SK-N-SH (cell line): ENCODE measurements at regions not wholly inside any gene's neighbourhood (a gene's known extent, or its start where the extent isn't known, plus 50 kb on each side); places are given as distances from the start of the nearest gene placed in this dataset.

Experiments used
- CTCF ChIA-PET: fragments of 300-600, 350-600 bp; formaldehyde crosslinking; extraction: SDS; loops from one replicate; lab custom pipeline; 2021; lab: Yijun Ruan, JAX
- POLR2A ChIA-PET: fragments of 350-600 bp; sonication (Branson Sonifier 250); formaldehyde crosslinking; extraction: SDS; loops from one replicate; lab custom pipeline; 2020; ENCODE audit warnings: antibody characterized with exemption, inconsistent platforms; lab: Yijun Ruan, JAX
- DNase-seq: peaks from one replicate; pipeline ENCODE4 v3.0.0; 2012
- H2AFZ ChIP-seq: fragments of 200-600 bp; sonication (generic); 2 replicates; pipeline ENCODE4 v1.8.1; 2016; ENCODE audit warnings: antibody characterized with exemption, mild to moderate bottlenecking, low read depth
- H3F3A ChIP-seq: fragments of 200-600 bp; sonication (generic); replicated peaks from 2 replicates; pipeline ENCODE3; 2016; ENCODE audit warnings: antibody characterized with exemption, mild to moderate bottlenecking; ENCODE audit not compliant: insufficient read depth
- H3K27ac ChIP-seq, 2 experiments: fragments of 200-500 bp in 1 of 2; fragments of 200-600 bp in 1 of 2; sonication (Bioruptor generic) in 1 of 2; sonication (generic), shearing (Covaris generic) in 1 of 2; 2 replicates each; pipeline versions ENCODE4 v1.5.1 to v1.6.1; 2014 to 2016; ENCODE audit warnings: low read depth in 2 of 2, inconsistent platforms in 1 of 2, low read length in 1 of 2, mild to moderate bottlenecking in 1 of 2, mixed read lengths in 1 of 2
- H3K27me3 ChIP-seq: fragments of 200-600 bp; sonication (generic), shearing (Covaris generic); 2 replicates; pipeline ENCODE4 v1.6.1; 2016; ENCODE audit warnings: mixed run types; ENCODE audit not compliant: insufficient read depth
- H3K36me3 ChIP-seq, 2 experiments: fragments of 200-500 bp in 1 of 2; fragments of 200-600 bp in 1 of 2; sonication (Bioruptor generic) in 1 of 2; sonication (generic) in 1 of 2; replicated peaks in 1 of 2; 2 replicates each; pipeline versions ENCODE3 to v1.5.1; 2014 to 2016; ENCODE audit warnings: low read length in 1 of 2, mild to moderate bottlenecking in 1 of 2; ENCODE audit not compliant: insufficient read depth in 2 of 2, control insufficient read depth in 1 of 2
- H3K4me1 ChIP-seq, 2 experiments: fragments of 200-500 bp in 1 of 2; fragments of 200-600 bp in 1 of 2; sonication (Bioruptor generic) in 1 of 2; sonication (generic), shearing (Covaris generic) in 1 of 2; 2 replicates each; pipeline versions ENCODE4 v1.5.1 to v1.6.1; 2014 to 2016; ENCODE audit warnings: low read depth in 1 of 2, low read length in 1 of 2, mixed run types in 1 of 2; ENCODE audit not compliant: insufficient read depth in 2 of 2, control insufficient read depth in 1 of 2
- H3K4me2 ChIP-seq: fragments of 200-600 bp; sonication (generic), shearing (Covaris generic); 2 replicates; pipeline ENCODE4 v1.6.1; 2017; ENCODE audit warnings: mixed run types
- H3K4me3 ChIP-seq, 2 experiments: fragments of 200-500 bp in 1 of 2; fragments of 200-600 bp in 1 of 2; sonication (Bioruptor generic) in 1 of 2; sonication (generic), shearing (Covaris generic) in 1 of 2; 2 replicates each; pipeline versions ENCODE4 v1.5.1 to v1.8.1; 2014 to 2016; ENCODE audit warnings: low read depth in 2 of 2, inconsistent platforms in 1 of 2, low read length in 1 of 2, mild to moderate bottlenecking in 1 of 2, mixed read lengths in 1 of 2, moderate library complexity in 1 of 2
- H3K79me2 ChIP-seq: fragments of 200-600 bp; sonication (generic); 2 replicates; pipeline ENCODE4 v1.8.1; 2017; ENCODE audit warnings: mild to moderate bottlenecking; ENCODE audit not compliant: insufficient read depth
- H3K9ac ChIP-seq: fragments of 200-600 bp; sonication (generic); 2 replicates; pipeline ENCODE4 v1.6.1; 2017; ENCODE audit warnings: mixed run types
- H3K9me2 ChIP-seq: fragments of 200-600 bp; sonication (generic); 2 replicates; pipeline ENCODE4 v1.6.1; 2017; ENCODE audit warnings: mixed run types
- H3K9me3 ChIP-seq: fragments of 200-600 bp; sonication (generic); 2 replicates; pipeline ENCODE4 v1.6.1; 2017; ENCODE audit warnings: mixed run types, mild to moderate bottlenecking, moderate library complexity
- H4K20me1 ChIP-seq: fragments of 200-600 bp; sonication (generic); 2 replicates; pipeline ENCODE4 v1.6.1; 2017; ENCODE audit warnings: mild to moderate bottlenecking, mixed run types; ENCODE audit not compliant: insufficient read depth
- CHD2 ChIP-seq: fragments of 150-350 bp; IDR thresholded peaks from 2 replicates; pipeline ENCODE4 v1.6.1; 2018; ENCODE audit warnings: low read length; ENCODE audit not compliant: partially characterized antibody
- ELF1 ChIP-seq: IDR thresholded peaks from 2 replicates; pipeline ENCODE4 v1.4.0; 2012
- EP300 ChIP-seq, 2 experiments: IDR thresholded peaks; 2 replicates each; pipeline versions ENCODE4 v1.4.0 to v1.6.1; 2012; ENCODE audit warnings: borderline replicate concordance in 1 of 2, low read depth in 1 of 2, low read length in 1 of 2
- FOXJ3 ChIP-seq: sonication (generic); formaldehyde crosslinking; IDR thresholded peaks from 2 replicates; pipeline ENCODE4 v1.5.1; 2020; ENCODE audit warnings: mild to moderate bottlenecking, missing genetic modification reagents
- NFIC ChIP-seq: IDR thresholded peaks from 2 replicates; pipeline ENCODE4 v1.4.0; 2012; ENCODE audit warnings: borderline replicate concordance
- NRF1 ChIP-seq: IDR thresholded peaks from 2 replicates; pipeline ENCODE4 v1.6.1; 2012; ENCODE audit warnings: low read depth, mild to moderate bottlenecking, low read length
- POLR2AphosphoS5 ChIP-seq: IDR thresholded peaks from 2 replicates; pipeline ENCODE4 v1.6.1; 2012; ENCODE audit warnings: low read depth, low read length
- REST ChIP-seq: IDR thresholded peaks from 2 replicates; pipeline ENCODE4 v1.6.1; 2012; ENCODE audit warnings: mild to moderate bottlenecking, low read depth, low read length, moderate library complexity
- RFX5 ChIP-seq: IDR thresholded peaks from 2 replicates; pipeline ENCODE4 v1.6.1; 2012; ENCODE audit warnings: mild to moderate bottlenecking, improper control_type of control experiment, low read length
- SIN3A ChIP-seq: IDR thresholded peaks from 2 replicates; pipeline ENCODE4 v1.6.1; 2012; ENCODE audit warnings: low read depth, mild to moderate bottlenecking, low read length, moderate library complexity, borderline replicate concordance
- SMC3 ChIP-seq: IDR thresholded peaks from 2 replicates; pipeline ENCODE4 v1.6.1; 2012; ENCODE audit warnings: low read depth, low read length, improper control_type of control experiment
- TAF1 ChIP-seq: IDR thresholded peaks from 2 replicates; pipeline ENCODE4 v1.6.1; 2012; ENCODE audit warnings: low read depth, mild to moderate bottlenecking, low read length, moderate library complexity, borderline replicate concordance
- TCF12 ChIP-seq: IDR thresholded peaks from 2 replicates; pipeline ENCODE4 v1.4.0; 2012
- TEAD4 ChIP-seq: IDR thresholded peaks from 2 replicates; pipeline ENCODE4 v1.4.0; 2012; ENCODE audit warnings: mild to moderate bottlenecking, borderline replicate concordance; ENCODE audit not compliant: insufficient read depth
- WGBS: methylation state at CpG from one replicate; pipeline ENCODE4 v1.1.6; 2017; ENCODE audit warnings: low lambda C conversion rate; 5-methylcytosine and 5-hydroxymethylcytosine counted together
- TF ChIP-seq, protein P1 (sequence below): fragments of 200-600 bp; sonication (generic); IDR thresholded peaks from 2 replicates; pipeline ENCODE4 v1.6.1; 2017; ENCODE audit warnings: antibody characterized with exemption, mild to moderate bottlenecking, moderate library complexity
- TF ChIP-seq, protein P2 (sequence below): IDR thresholded peaks from 2 replicates; pipeline ENCODE4 v1.4.0; 2012; ENCODE audit warnings: low read depth
- TF ChIP-seq, protein P3 (sequence below): fragments of 150-350 bp; IDR thresholded peaks from 2 replicates; pipeline ENCODE4 v1.6.1; 2017; ENCODE audit warnings: antibody characterized with exemption, low read length, low read depth, borderline replicate concordance

- Histone ChIP-seq H3K36me3 (no peaks in the 10 kb centered on the region), H3K9me2 (no peaks in the 10 kb centered on the region), H4K20me1 (no peaks in the 10 kb centered on the region), H3K9ac (no peak overlapping the region), H3K9me3 (no peaks in the 10 kb centered on the region), H3K27me3 (no peaks in the 10 kb centered on the region), H3K79me2 (no peaks in the 10 kb centered on the region), H3K4me2 (no peak overlapping the region), H2AFZ (no peak overlapping the region), H3K4me3 (no peak overlapping the region), H3K27ac (no peak overlapping the region)
- CTCF ChIA-PET = interaction anchor here (1.8 kb wide), 1 partner anchor 13 kb away, joined by 5 read pairs; no protein-coding TSS in a partner anchor
- POLR2A ChIA-PET = no interaction called here
- WGBS = 51% methylated on average over 4 of the region's 4 CpGs
- TF ChIP-seq TAF1 (no peak), REST (no peak), ELF1 (no peak), CHD2 (no peak), SMC3 (no peak), TEAD4 (no peak), NFIC (no peak), FOXJ3 (CRISPR knock-in tag) (no peak), RFX5 (no peak), EP300 (IDR thresholded peaks at IDR 0.05; ENCODE audit: borderline replicate concordance in 1 of 2, low read depth in 1 of 2, low read length in 1 of 2) (no peak), TCF12 (no peak), SIN3A (no peak), POLR2AphosphoS5 (no peak), NRF1 (no peak)
- TF ChIP-seq, protein P1, sequence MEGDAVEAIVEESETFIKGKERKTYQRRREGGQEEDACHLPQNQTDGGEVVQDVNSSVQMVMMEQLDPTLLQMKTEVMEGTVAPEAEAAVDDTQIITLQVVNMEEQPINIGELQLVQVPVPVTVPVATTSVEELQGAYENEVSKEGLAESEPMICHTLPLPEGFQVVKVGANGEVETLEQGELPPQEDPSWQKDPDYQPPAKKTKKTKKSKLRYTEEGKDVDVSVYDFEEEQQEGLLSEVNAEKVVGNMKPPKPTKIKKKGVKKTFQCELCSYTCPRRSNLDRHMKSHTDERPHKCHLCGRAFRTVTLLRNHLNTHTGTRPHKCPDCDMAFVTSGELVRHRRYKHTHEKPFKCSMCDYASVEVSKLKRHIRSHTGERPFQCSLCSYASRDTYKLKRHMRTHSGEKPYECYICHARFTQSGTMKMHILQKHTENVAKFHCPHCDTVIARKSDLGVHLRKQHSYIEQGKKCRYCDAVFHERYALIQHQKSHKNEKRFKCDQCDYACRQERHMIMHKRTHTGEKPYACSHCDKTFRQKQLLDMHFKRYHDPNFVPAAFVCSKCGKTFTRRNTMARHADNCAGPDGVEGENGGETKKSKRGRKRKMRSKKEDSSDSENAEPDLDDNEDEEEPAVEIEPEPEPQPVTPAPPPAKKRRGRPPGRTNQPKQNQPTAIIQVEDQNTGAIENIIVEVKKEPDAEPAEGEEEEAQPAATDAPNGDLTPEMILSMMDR = no peak
- TF ChIP-seq, protein P2, sequence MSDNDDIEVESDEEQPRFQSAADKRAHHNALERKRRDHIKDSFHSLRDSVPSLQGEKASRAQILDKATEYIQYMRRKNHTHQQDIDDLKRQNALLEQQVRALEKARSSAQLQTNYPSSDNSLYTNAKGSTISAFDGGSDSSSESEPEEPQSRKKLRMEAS = no peak
- TF ChIP-seq, protein P3, sequence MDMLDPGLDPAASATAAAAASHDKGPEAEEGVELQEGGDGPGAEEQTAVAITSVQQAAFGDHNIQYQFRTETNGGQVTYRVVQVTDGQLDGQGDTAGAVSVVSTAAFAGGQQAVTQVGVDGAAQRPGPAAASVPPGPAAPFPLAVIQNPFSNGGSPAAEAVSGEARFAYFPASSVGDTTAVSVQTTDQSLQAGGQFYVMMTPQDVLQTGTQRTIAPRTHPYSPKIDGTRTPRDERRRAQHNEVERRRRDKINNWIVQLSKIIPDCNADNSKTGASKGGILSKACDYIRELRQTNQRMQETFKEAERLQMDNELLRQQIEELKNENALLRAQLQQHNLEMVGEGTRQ = no peak
- TF ChIP-seq, all 33 proteins: peak for 0
- DNase-seq = no peak
- H3K4me1 ChIP-seq = no peaks in the 10 kb centered on the region
- no peaks in the 10 kb centered on the region for H3F3A ChIP-seq
Observed at GRCh38 chr10:36053775-36054174, 411.7 kb upstream of the FZD8 start.
